ENCODE measurements at regions not wholly inside any gene's neighbourhood (a gene's known extent, or its start where the extent isn't known, plus 50 kb on each side); places are given as distances from the start of the nearest gene placed in this dataset.

GRCh38 chr9:18154661-18155060, 319.3 kb upstream of the ADAMTSL1 start:
- DNase-seq (ENCODE audit: low read depth): no peak

- peak; percentile 3 for DNase-seq (ENCODE audit: low read depth)
Measured at GRCh38 chr9:18159254-18159653, 314.7 kb upstream of the ADAMTSL1 start.

- no peak for DNase-seq (ENCODE audit: low read depth)
Measured at GRCh38 chr9:18163146-18163545, 310.8 kb upstream of the ADAMTSL1 start.

GRCh38 chr9:18167733-18168132, 306.2 kb upstream of the ADAMTSL1 start:
- DNase-seq (ENCODE audit: low read depth): no peak

GRCh38 chr9:18173923-18174322, 300.0 kb upstream of the ADAMTSL1 start:
- no peak for DNase-seq (ENCODE audit: low read depth)

- DNase-seq (ENCODE audit: low read depth): no peak
Measured at GRCh38 chr9:18182636-18183035, 291.3 kb upstream of the ADAMTSL1 start.

GRCh38 chr9:18183974-18184373, 290.0 kb upstream of the ADAMTSL1 start:
- DNase-seq (ENCODE audit: low read depth): no peak

GRCh38 chr9:18184401-18184800, 289.6 kb upstream of the ADAMTSL1 start:
- DNase-seq (ENCODE audit: low read depth): no peak

GRCh38 chr9:18185196-18185595, 288.8 kb upstream of the ADAMTSL1 start:
- no peak for DNase-seq (ENCODE audit: low read depth)

- DNase-seq (ENCODE audit: low read depth): no peak
Measured at GRCh38 chr9:18188971-18189370, 285.0 kb upstream of the ADAMTSL1 start.

- no peak for DNase-seq (ENCODE audit: low read depth)
Measured at GRCh38 chr9:18189871-18190670, 283.9 kb upstream of the ADAMTSL1 start.

- DNase-seq (ENCODE audit: low read depth): no peak
Measured at GRCh38 chr9:18190671-18191374, 283.1 kb upstream of the ADAMTSL1 start.

- no peak for DNase-seq (ENCODE audit: low read depth)
Measured at GRCh38 chr9:18194316-18194715, 279.6 kb upstream of the ADAMTSL1 start.

GRCh38 chr9:18195223-18195622, 278.7 kb upstream of the ADAMTSL1 start:
- no peak for DNase-seq (ENCODE audit: low read depth)

GRCh38 chr9:18202924-18203323, 271.0 kb upstream of the ADAMTSL1 start:
- no peak for DNase-seq (ENCODE audit: low read depth)

- no peak for DNase-seq (ENCODE audit: low read depth)
Measured at GRCh38 chr9:18207735-18208134, 266.2 kb upstream of the ADAMTSL1 start.

GRCh38 chr9:18208166-18209059, 265.5 kb upstream of the ADAMTSL1 start:
- DNase-seq (ENCODE audit: low read depth): peak; percentile 15

GRCh38 chr9:18215626-18216025, 258.3 kb upstream of the ADAMTSL1 start:
- no peak for DNase-seq (ENCODE audit: low read depth)

- no peak for DNase-seq (ENCODE audit: low read depth)
Measured at GRCh38 chr9:18216376-18216775, 257.6 kb upstream of the ADAMTSL1 start.

- DNase-seq (ENCODE audit: low read depth): no peak
Measured at GRCh38 chr9:18228101-18228500, 245.9 kb upstream of the ADAMTSL1 start.

- DNase-seq (ENCODE audit: low read depth): no peak
Measured at GRCh38 chr9:18229992-18230676, 243.8 kb upstream of the ADAMTSL1 start.

GRCh38 chr9:18233311-18233710, 240.6 kb upstream of the ADAMTSL1 start:
- no peak for DNase-seq (ENCODE audit: low read depth)
